GM12878 (cell line): ENCODE measurements at regions not wholly inside any gene's neighbourhood (a gene's known extent, or its start where the extent isn't known, plus 50 kb on each side); places are given as distances from the start of the nearest gene placed in this dataset.

Experiments used
- ATAC-seq: fragments of 200-7000 bp; cut with Tn5 transposase; 3 replicates; pipeline ENCODE4 v1.9.1; 2020; ENCODE audit warnings: mild to moderate bottlenecking, moderate library complexity
- BruUV-seq: library from RNA; stranded (reverse); fragments of 400-500 nt; replicated peaks from 2 replicates; lab custom pipeline; 2021; lab: Mats Ljungman, UMichigan
- CTCF ChIA-PET: fragments of 300-600 bp; sonication (Branson Sonifier 250); formaldehyde crosslinking; extraction: SDS; loops from one replicate; lab custom pipeline; 2021; ENCODE audit warnings: inconsistent platforms; lab: Yijun Ruan, JAX
- POLR2A ChIA-PET: fragments of 350-600 bp; formaldehyde crosslinking; extraction: SDS; loops from one replicate; lab custom pipeline; 2021; ENCODE audit warnings: inconsistent platforms; lab: Charles Lee
- RAD21 ChIA-PET: fragments of 300-600 bp; sonication (Branson Sonifier 250); formaldehyde crosslinking; loops from one replicate; lab custom pipeline; 2023; ENCODE audit warnings: antibody characterized with exemption; ENCODE audit not compliant: unreplicated experiment; lab: Charles Lee
- SMC1A ChIA-PET: fragments of 300-600 bp; sonication (Branson Sonifier 250); formaldehyde crosslinking; loops from one replicate; lab custom pipeline; 2023; ENCODE audit not compliant: unreplicated experiment, uncharacterized antibody; lab: Charles Lee
- DNase-seq: peaks from one replicate; pipeline ENCODE4 v3.0.0-alpha.2; 2011; ENCODE audit warnings: low read depth, low spot score
- FAIRE-seq: peaks from 3 replicates; lab custom pipeline; 2011; peaks lifted over from hg19 to GRCh38; lab: Jason Lieb, UNC
- H2AFZ ChIP-seq: 2 replicates; pipeline ENCODE4 v1.6.0; 2011; ENCODE audit warnings: low read depth, low read length, control low read depth; ENCODE audit not compliant: control insufficient read depth
- H3K27ac ChIP-seq: 2 replicates; pipeline ENCODE4 v1.5.1; 2011; ENCODE audit warnings: control low read depth; ENCODE audit not compliant: control insufficient read depth, insufficient read depth
- H3K27me3 ChIP-seq, 2 experiments: replicated peaks in 1 of 2; 2 replicates each; pipeline versions ENCODE4 v1.6.0 to v1.6.1; 2011; ENCODE audit warnings: low read length in 1 of 2; ENCODE audit not compliant: control insufficient read depth in 2 of 2, insufficient read depth in 2 of 2
- H3K36me3 ChIP-seq, 2 experiments: 2 replicates each; pipeline ENCODE4 v1.5.1; 2011; ENCODE audit warnings: low read length in 1 of 2; ENCODE audit not compliant: control insufficient read depth in 2 of 2, insufficient read depth in 2 of 2
- H3K4me1 ChIP-seq: 2 replicates; pipeline ENCODE4 v1.6.1; 2011; ENCODE audit warnings: mild to moderate bottlenecking, low read length, moderate library complexity, mixed read lengths; ENCODE audit not compliant: control insufficient read depth, insufficient read depth
- H3K4me2 ChIP-seq: 2 replicates; pipeline ENCODE4 v1.6.0; 2011; ENCODE audit warnings: control low read depth; ENCODE audit not compliant: control insufficient read depth, insufficient read depth
- H3K4me3 ChIP-seq: fragments of 200-600 bp; sonication (generic); 2 replicates; pipeline ENCODE4 v1.5.1; 2016
- H3K79me2 ChIP-seq: 2 replicates; pipeline ENCODE4 v1.6.0; 2011; ENCODE audit warnings: low read length; ENCODE audit not compliant: control insufficient read depth, insufficient read depth
- H3K9ac ChIP-seq: 2 replicates; pipeline ENCODE4 v1.8.0; 2011; ENCODE audit warnings: low read length, control low read depth, mixed read lengths; ENCODE audit not compliant: control insufficient read depth, insufficient read depth
- H3K9me3 ChIP-seq: replicated peaks from 3 replicates; pipeline ENCODE4 v1.5.1; 2011; ENCODE audit warnings: mild to moderate bottlenecking, low read length; ENCODE audit not compliant: control insufficient read depth, insufficient read depth
- H4K20me1 ChIP-seq: 2 replicates; pipeline ENCODE4 v1.6.0; 2011; ENCODE audit not compliant: control insufficient read depth, insufficient read depth
- BMI1 ChIP-seq: fragments of 450-650 bp; IDR thresholded peaks from 2 replicates; pipeline ENCODE4 v1.6.1; 2016; ENCODE audit warnings: mild to moderate bottlenecking, moderate library complexity, borderline replicate concordance
- EED ChIP-seq: sonication (generic); IDR thresholded peaks from 2 replicates; pipeline ENCODE4 v1.6.1; 2016; ENCODE audit warnings: antibody characterized with exemption, low read depth
- EGR1 ChIP-seq, 2 experiments: IDR thresholded peaks; 1 replicate in 1 of 2; 2 replicates in 1 of 2; pipeline ENCODE4 v1.6.1; 2011 to 2012; ENCODE audit warnings: low read depth in 2 of 2, low read length in 2 of 2, borderline replicate concordance in 1 of 2, mild to moderate bottlenecking in 1 of 2, moderate library complexity in 1 of 2
- IRF4 ChIP-seq: IDR thresholded peaks from 2 replicates; pipeline ENCODE4 v1.6.1; 2011; ENCODE audit warnings: low read depth, low read length
- JUND ChIP-seq: IDR thresholded peaks from 2 replicates; pipeline ENCODE4 v1.6.1; 2012; ENCODE audit warnings: low read depth, mild to moderate bottlenecking, low read length, improper control_type of control experiment, moderate library complexity
- MYB ChIP-seq: fragments of 150-350 bp; IDR thresholded peaks from 2 replicates; pipeline ENCODE4 v1.6.1; 2014; ENCODE audit warnings: mild to moderate bottlenecking, low read depth, low read length, borderline replicate concordance
- NRF1 ChIP-seq: conservative IDR thresholded peaks from 2 replicates; pipeline ENCODE4 v1.6.1; 2011; ENCODE audit warnings: mild to moderate bottlenecking, low read depth, low read length, improper control_type of control experiment
- POLR2A ChIP-seq: IDR thresholded peaks from 2 replicates; pipeline ENCODE4 v1.6.1; 2011; ENCODE audit warnings: low read depth, mild to moderate bottlenecking, low read length
- RBBP5 ChIP-seq: fragments of 200-600 bp; sonication (generic); conservative IDR thresholded peaks from 2 replicates; pipeline ENCODE4 v1.6.1; 2016
- SMAD5 ChIP-seq: IDR thresholded peaks from 2 replicates; pipeline ENCODE4 v1.6.1; 2016; ENCODE audit warnings: antibody characterized with exemption, low read depth
- ZNF207 ChIP-seq: fragments of 450-650 bp; IDR thresholded peaks from 2 replicates; pipeline ENCODE4 v1.6.1; 2014; ENCODE audit warnings: antibody characterized with exemption, mild to moderate bottlenecking, borderline replicate concordance
- WGBS: methylation state at CpG from one replicate; pipeline ENCODE4 v1.1.6; 2016; ENCODE audit warnings: low lambda C conversion rate; ENCODE audit not compliant: insufficient replicate concordance, insufficient coverage; ENCODE audit errors: missing lambda C conversion rate; 5-methylcytosine and 5-hydroxymethylcytosine counted together
- in situ Hi-C: fragments of 300-500 bp; cut with MboI; formaldehyde crosslinking; loops from 9 replicates; pipeline ENCODE4 v1.14.3; 2018; ENCODE audit warnings: mixed read lengths
- intact Hi-C: fragments of 100-400 bp; cut with micrococcal nuclease; formaldehyde crosslinking; loops from one replicate; pipeline ENCODE4 v1.14.2; 2022; ENCODE audit not compliant: unreplicated experiment
- TF ChIP-seq, protein P1 (sequence below): fragments of 450-650 bp; IDR thresholded peaks from 2 replicates; pipeline ENCODE4 v1.6.1; 2016; ENCODE audit warnings: mild to moderate bottlenecking, moderate library complexity, borderline replicate concordance
- TF ChIP-seq, protein P2 (sequence below): fragments of 150-350 bp; IDR thresholded peaks from 2 replicates; pipeline ENCODE4 v1.6.1; 2016; ENCODE audit warnings: low read depth, low read length
- TF ChIP-seq, protein P3 (sequence below): fragments of 450-650 bp; formaldehyde crosslinking; IDR thresholded peaks from 2 replicates; pipeline ENCODE4 v1.4.0; 2022; ENCODE audit warnings: mild to moderate bottlenecking, moderate library complexity

DNA sequence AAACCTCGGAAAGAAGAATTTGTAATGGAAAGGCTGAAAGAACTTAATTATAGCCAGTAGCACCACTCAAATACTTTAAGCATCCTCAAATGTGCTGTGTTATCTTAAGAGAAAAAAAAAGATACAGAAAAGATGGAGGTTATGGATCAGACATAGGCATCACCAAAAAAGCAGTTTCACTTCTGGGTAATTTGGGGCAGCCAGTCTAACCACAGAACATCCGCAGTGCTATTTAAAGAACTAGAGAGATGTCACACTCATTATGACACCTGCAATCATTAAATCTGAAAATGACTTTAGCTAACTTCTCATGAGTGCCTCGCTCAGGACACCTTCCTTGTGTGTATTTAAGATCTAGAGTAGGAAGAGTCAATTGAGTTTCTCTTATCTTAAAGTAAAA lies 211.8 kb downstream of the RBM26 start:
- FAIRE-seq (peak; percentile 81), DNase-seq (peak; percentile 92), ATAC-seq (peak; percentile 93)
- Histone ChIP-seq H3K27ac (peak overlapping the region; percentile 93), H3K4me3 (peak overlapping the region; percentile 43; the same call in 1 of the 2 replicates), H3K9ac (peak overlapping the region; percentile 36; the same call in 1 of the 2 replicates), H3K27me3 (no peaks in the 10 kb centered on the region), H3K9me3 (peaks cover 6% of the 10 kb centered on the region; the same call in 2 of the 3 replicates), H3K79me2 (no peaks in the 10 kb centered on the region), H2AFZ (no peak overlapping the region), H3K4me2 (peak overlapping the region; percentile 98), H3K36me3 (no peaks in the 10 kb centered on the region), H4K20me1 (no peaks in the 10 kb centered on the region), H3K4me1 (peaks cover 43% of the 10 kb centered on the region)
- no TSS peak for BruUV-seq
- SMC1A ChIA-PET: interaction anchor here (0.7 to 3.2 kb wide), 4 partner anchors 12 to 196 kb away, joined by 3 to 9 read pairs (median 5); no protein-coding TSS in a partner anchor
- RAD21 ChIA-PET: interaction anchor here (1.0 to 1.7 kb wide), 2 partner anchors 33 to 216 kb away, joined by 4 to 5 read pairs; no protein-coding TSS in a partner anchor
- 2% methylated on average over 3 of the region's 3 CpGs for WGBS
- in situ Hi-C loops (no loop called here), intact Hi-C loops (loop anchor here (5.0 kb wide), 3 partner anchors 33 to 197 kb away; no protein-coding TSS in a partner anchor)
- CTCF ChIA-PET: interaction anchor here (1.5 kb wide), 1 partner anchor 50 kb away, joined by 4 read pairs; no protein-coding TSS in a partner anchor
- POLR2A ChIA-PET: no interaction called here
- TF ChIP-seq EGR1 (IDR thresholded peaks at IDR 0.05; ENCODE audit: borderline replicate concordance in 1 of 2, low read depth in 2 of 2, low read length in 2 of 2) (no peak), MYB (no peak), SMAD5 (no peak), NRF1 (no peak), EED (peak; percentile 79), ZNF207 (no peak), RBBP5 (no peak), IRF4 (peak; percentile 92), JUND (peak; percentile 34; the same call in 1 of the 2 replicates), BMI1 (0 out of 2 replicates have a peak, but pooled peaks have one; percentile 29), POLR2A (no peak)
- TF ChIP-seq, protein P1, sequence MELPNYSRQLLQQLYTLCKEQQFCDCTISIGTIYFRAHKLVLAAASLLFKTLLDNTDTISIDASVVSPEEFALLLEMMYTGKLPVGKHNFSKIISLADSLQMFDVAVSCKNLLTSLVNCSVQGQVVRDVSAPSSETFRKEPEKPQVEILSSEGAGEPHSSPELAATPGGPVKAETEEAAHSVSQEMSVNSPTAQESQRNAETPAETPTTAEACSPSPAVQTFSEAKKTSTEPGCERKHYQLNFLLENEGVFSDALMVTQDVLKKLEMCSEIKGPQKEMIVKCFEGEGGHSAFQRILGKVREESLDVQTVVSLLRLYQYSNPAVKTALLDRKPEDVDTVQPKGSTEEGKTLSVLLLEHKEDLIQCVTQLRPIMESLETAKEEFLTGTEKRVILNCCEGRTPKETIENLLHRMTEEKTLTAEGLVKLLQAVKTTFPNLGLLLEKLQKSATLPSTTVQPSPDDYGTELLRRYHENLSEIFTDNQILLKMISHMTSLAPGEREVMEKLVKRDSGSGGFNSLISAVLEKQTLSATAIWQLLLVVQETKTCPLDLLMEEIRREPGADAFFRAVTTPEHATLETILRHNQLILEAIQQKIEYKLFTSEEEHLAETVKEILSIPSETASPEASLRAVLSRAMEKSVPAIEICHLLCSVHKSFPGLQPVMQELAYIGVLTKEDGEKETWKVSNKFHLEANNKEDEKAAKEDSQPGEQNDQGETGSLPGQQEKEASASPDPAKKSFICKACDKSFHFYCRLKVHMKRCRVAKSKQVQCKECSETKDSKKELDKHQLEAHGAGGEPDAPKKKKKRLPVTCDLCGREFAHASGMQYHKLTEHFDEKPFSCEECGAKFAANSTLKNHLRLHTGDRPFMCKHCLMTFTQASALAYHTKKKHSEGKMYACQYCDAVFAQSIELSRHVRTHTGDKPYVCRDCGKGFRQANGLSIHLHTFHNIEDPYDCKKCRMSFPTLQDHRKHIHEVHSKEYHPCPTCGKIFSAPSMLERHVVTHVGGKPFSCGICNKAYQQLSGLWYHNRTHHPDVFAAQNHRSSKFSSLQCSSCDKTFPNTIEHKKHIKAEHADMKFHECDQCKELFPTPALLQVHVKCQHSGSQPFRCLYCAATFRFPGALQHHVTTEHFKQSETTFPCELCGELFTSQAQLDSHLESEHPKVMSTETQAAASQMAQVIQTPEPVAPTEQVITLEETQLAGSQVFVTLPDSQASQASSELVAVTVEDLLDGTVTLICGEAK: no peak
- TF ChIP-seq, protein P2, sequence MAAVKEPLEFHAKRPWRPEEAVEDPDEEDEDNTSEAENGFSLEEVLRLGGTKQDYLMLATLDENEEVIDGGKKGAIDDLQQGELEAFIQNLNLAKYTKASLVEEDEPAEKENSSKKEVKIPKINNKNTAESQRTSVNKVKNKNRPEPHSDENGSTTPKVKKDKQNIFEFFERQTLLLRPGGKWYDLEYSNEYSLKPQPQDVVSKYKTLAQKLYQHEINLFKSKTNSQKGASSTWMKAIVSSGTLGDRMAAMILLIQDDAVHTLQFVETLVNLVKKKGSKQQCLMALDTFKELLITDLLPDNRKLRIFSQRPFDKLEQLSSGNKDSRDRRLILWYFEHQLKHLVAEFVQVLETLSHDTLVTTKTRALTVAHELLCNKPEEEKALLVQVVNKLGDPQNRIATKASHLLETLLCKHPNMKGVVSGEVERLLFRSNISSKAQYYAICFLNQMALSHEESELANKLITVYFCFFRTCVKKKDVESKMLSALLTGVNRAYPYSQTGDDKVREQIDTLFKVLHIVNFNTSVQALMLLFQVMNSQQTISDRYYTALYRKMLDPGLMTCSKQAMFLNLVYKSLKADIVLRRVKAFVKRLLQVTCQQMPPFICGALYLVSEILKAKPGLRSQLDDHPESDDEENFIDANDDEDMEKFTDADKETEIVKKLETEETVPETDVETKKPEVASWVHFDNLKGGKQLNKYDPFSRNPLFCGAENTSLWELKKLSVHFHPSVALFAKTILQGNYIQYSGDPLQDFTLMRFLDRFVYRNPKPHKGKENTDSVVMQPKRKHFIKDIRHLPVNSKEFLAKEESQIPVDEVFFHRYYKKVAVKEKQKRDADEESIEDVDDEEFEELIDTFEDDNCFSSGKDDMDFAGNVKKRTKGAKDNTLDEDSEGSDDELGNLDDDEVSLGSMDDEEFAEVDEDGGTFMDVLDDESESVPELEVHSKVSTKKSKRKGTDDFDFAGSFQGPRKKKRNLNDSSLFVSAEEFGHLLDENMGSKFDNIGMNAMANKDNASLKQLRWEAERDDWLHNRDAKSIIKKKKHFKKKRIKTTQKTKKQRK: no peak
- TF ChIP-seq, protein P3, sequence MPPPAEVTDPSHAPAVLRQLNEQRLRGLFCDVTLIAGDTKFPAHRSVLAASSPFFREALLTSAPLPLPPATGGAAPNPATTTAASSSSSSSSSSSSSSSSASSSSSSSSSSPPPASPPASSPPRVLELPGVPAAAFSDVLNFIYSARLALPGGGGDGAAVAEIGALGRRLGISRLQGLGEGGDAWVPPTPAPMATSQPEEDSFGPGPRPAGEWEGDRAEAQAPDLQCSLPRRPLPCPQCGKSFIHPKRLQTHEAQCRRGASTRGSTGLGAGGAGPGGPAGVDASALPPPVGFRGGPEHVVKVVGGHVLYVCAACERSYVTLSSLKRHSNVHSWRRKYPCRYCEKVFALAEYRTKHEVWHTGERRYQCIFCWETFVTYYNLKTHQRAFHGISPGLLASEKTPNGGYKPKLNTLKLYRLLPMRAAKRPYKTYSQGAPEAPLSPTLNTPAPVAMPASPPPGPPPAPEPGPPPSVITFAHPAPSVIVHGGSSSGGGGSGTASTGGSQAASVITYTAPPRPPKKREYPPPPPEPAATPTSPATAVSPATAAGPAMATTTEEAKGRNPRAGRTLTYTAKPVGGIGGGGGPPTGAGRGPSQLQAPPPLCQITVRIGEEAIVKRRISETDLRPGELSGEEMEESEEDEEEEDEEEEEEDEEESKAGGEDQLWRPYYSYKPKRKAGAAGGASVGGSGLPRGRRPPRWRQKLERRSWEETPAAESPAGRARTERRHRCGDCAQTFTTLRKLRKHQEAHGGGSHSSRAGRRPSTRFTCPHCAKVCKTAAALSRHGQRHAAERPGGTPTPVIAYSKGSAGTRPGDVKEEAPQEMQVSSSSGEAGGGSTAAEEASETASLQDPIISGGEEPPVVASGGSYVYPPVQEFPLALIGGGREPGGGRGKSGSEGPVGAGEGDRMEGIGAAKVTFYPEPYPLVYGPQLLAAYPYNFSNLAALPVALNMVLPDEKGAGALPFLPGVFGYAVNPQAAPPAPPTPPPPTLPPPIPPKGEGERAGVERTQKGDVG (CRISPR knock-in tag): no peak
